Cardiac fibroblast (primary cell): ENCODE measurements at regions not wholly inside any gene's neighbourhood (a gene's known extent, or its start where the extent isn't known, plus 50 kb on each side); places are given as distances from the start of the nearest gene placed in this dataset.
A peak's percentile ranks its signal among the peaks of the same experiment; 100 is the strongest.
"Not testable (repeated sequence)": the region's sequence is repeated elsewhere in the genome, so short reads cannot be mapped to it uniquely, and the experiment has no call there.

Experiments
- DNase-seq, 2 donors: peaks; one replicate each; pipeline versions ENCODE4 v3.0.0 to v3.0.0-alpha.2; 2010; ENCODE audit warnings: low read depth in 2 of 2
- H3K4me3 ChIP-seq, 2 donors: replicated peaks in 1 of 2; 1 replicate in 1 of 2; 2 replicates in 1 of 2; pipeline ENCODE4 v1.5.1; 2011; ENCODE audit warnings: low read depth in 2 of 2, low read length in 2 of 2, mild to moderate bottlenecking in 2 of 2, moderate library complexity in 1 of 2
- TF ChIP-seq, protein P1 (sequence below): IDR thresholded peaks from one replicate; pipeline ENCODE4 v1.5.1; 2011; ENCODE audit warnings: low read depth, mild to moderate bottlenecking, low read length, inconsistent platforms

DNA sequence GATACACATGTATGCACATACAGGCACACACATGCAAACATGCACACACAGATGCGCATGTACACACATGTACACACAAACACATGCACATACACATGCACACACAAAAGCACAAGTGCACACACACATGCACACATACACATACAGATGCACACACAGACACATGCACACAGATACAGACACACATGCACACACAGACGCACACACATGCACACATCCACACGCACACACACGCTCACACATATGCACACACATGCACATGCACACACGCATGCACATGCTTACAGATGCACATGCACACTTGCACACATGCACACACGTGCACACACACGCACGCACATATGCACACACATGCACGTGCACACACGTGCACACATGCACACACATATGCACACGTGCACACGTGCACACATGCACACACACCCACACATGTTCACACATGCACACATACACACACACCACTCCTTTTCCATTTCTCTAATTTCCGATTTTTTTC is 283.8 kb upstream of the FRG2C start:
- no peak for DNase-seq
- TF ChIP-seq, protein P1, sequence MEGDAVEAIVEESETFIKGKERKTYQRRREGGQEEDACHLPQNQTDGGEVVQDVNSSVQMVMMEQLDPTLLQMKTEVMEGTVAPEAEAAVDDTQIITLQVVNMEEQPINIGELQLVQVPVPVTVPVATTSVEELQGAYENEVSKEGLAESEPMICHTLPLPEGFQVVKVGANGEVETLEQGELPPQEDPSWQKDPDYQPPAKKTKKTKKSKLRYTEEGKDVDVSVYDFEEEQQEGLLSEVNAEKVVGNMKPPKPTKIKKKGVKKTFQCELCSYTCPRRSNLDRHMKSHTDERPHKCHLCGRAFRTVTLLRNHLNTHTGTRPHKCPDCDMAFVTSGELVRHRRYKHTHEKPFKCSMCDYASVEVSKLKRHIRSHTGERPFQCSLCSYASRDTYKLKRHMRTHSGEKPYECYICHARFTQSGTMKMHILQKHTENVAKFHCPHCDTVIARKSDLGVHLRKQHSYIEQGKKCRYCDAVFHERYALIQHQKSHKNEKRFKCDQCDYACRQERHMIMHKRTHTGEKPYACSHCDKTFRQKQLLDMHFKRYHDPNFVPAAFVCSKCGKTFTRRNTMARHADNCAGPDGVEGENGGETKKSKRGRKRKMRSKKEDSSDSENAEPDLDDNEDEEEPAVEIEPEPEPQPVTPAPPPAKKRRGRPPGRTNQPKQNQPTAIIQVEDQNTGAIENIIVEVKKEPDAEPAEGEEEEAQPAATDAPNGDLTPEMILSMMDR, result no peak
- H3K4me3 ChIP-seq, result no peak overlapping the region

GRCh38 chr3:75384016-75384415 is 280.1 kb upstream of the FRG2C start:
- not testable (repeated sequence) for DNase-seq, H3K4me3 ChIP-seq

- H3K4me3 ChIP-seq, result not testable (repeated sequence)
- DNase-seq, result peak; percentile 8 to 9
Measured at GRCh38 chr3:75388486-75389124, 275.5 kb upstream of the FRG2C start.

DNA sequence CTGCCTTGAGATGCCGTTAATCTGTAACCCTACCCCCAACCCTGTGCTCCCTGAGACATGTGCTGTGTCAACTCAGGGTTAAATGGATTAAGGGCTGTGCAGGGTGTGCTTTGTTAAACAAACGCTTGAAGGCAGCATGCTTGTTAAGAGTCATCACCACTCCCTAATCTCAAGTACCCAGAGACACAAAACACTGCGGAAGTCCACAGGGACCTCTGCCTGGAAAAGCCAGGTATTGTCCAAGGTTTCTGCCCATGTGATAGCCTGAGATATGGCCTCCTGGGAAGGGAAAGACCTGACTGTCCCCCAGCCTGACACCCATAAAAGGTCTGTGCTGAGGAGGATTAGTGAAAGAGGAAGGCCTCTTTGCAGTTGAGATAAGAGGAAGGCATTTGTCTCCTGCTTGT is 270.8 kb upstream of the FRG2C start:
- not testable (repeated sequence) for DNase-seq, H3K4me3 ChIP-seq

- not testable (repeated sequence) for DNase-seq, H3K4me3 ChIP-seq
Measured at GRCh38 chr3:75394102-75394501, 270.0 kb upstream of the FRG2C start.

DNA sequence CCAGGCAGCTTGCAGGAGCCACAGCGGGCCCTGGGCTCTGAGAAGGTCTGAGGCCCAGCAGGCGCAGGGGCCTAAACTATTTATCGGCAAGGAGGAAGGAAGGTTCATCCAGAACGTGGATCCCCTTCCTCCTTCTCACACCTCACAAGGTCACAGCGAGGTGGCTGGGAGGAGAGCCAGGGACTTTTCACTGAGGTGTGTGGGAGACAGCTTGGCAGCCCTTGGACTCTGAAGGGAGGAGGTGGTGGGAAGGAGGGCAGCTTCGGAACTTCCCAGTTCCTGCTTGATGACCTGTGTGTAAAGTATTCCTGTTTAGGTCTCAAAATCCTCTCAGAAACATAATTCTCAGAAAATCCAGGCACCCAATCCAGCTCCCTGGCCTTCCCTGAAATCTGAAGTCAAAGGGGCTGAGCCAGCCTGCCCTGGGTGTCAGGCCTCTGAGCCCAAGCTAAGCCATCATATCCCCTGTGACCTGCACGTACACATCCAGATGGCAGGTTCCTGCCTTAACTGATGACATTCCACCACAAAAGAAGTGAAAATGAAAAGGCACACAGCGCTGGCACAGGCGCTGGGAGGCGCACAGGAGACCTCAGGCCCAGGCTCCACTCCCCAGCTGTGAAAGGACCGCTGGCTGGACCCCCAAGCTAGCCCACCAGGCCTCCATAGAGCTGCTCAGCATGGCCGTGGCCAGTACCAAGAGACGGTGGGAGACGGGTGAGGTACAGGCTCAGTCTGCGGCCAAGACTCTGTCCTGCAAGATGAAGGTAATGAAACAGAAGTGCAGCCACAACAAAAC is 269.4 kb upstream of the FRG2C start:
- H3K4me3 ChIP-seq, result not testable (repeated sequence)
- DNase-seq, result peak in 1 of 2 donors; percentile 6

GRCh38 chr3:75395580-75396315 is 268.4 kb upstream of the FRG2C start:
- no peak for DNase-seq
- TF ChIP-seq, protein P1, result no peak
- no peak overlapping the region for H3K4me3 ChIP-seq

- H3K4me3 ChIP-seq, result no peak overlapping the region
- no peak for DNase-seq
- TF ChIP-seq, protein P1, result no peak
Measured at GRCh38 chr3:75396316-75396802, 267.8 kb upstream of the FRG2C start.

DNA sequence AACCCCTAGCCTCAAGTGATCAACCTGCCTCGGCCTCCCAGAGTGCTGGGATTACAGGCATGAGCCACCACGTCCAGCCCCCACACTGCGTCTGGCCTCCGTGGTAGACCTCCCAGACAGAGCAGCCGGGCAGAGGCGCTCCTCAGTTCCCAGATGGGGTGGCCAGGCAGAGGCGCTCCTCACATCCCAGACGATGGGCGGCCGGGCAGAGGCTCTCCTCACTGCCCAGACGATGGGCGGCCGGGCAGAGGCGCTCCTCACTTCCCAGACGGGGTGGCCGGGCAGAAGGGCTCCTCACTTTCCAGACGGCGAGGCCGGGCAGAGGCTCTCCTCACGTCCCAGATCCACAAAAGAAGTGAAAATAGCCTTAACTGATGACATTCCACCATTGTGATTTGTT is 266.6 kb upstream of the FRG2C start:
- DNase-seq, H3K4me3 ChIP-seq: not testable (repeated sequence)
